A549 (cell line): ENCODE measurements at regions not wholly inside any gene's neighbourhood (a gene's known extent, or its start where the extent isn't known, plus 50 kb on each side); places are given as distances from the start of the nearest gene placed in this dataset.

ENCODE experiments used
- ATAC-seq, 2 experiments: fragments of 200-7000 bp in 1 of 2; fragments of >200 bp in 1 of 2; cut with Nextera tagmentation in 1 of 2; cut with Tn5 transposase in 1 of 2; 3 replicates each; pipeline versions ENCODE4 v1.8.0 to v1.9.1; 2018 to 2020; ENCODE audit warnings: mild to moderate bottlenecking in 1 of 2, moderate library complexity in 1 of 2
- CTCF ChIA-PET: fragments of 300-600 bp; sonication (Branson Sonifier 250); formaldehyde crosslinking; extraction: SDS; loops from one replicate; lab custom pipeline; 2021; ENCODE audit warnings: antibody characterized with exemption, inconsistent platforms; lab: Yijun Ruan, JAX
- POLR2A ChIA-PET: fragments of 350-600 bp; formaldehyde crosslinking; extraction: SDS; loops from one replicate; lab custom pipeline; 2021; ENCODE audit warnings: antibody characterized with exemption, inconsistent platforms; lab: Yijun Ruan, JAX
- DNase-seq, 2 experiments: peaks; one replicate each; pipeline versions ENCODE4 v3.0.0 to v3.0.0-alpha.2; 2011 to 2016; ENCODE audit warnings: low read depth in 1 of 2, low spot score in 1 of 2
- FAIRE-seq: peaks from 2 replicates; lab custom pipeline; 2011; peaks lifted over from hg19 to GRCh38; lab: Jason Lieb, UNC
- H3K27ac ChIP-seq, 2 experiments: fragments of >200 bp; sonication (Bioruptor Twin); formaldehyde crosslinking; 3 replicates each; pipeline ENCODE4 v1.5.1; 2016 to 2017
- H3K4me1 ChIP-seq: fragments of >200 bp; sonication (Bioruptor Twin); formaldehyde crosslinking; 3 replicates; pipeline ENCODE4 v1.6.1; 2016
- H3K4me2 ChIP-seq: fragments of >200 bp; sonication (Bioruptor Twin); formaldehyde crosslinking; 3 replicates; pipeline ENCODE4 v1.6.1; 2016
- H3K4me3 ChIP-seq: fragments of >200 bp; sonication (Bioruptor Twin); formaldehyde crosslinking; 3 replicates; pipeline ENCODE4 v1.5.1; 2016
- H3K9me3 ChIP-seq: fragments of >200 bp; sonication (Bioruptor Twin); formaldehyde crosslinking; 3 replicates; pipeline ENCODE4 v1.6.1; 2016
- BCL3 ChIP-seq: fragments of >200 bp; sonication (Bioruptor Twin); formaldehyde crosslinking; IDR thresholded peaks from 3 replicates; pipeline ENCODE4 v1.6.1; 2016
- BHLHE40 ChIP-seq: IDR thresholded peaks from 2 replicates; pipeline ENCODE4 v1.6.1; 2012; ENCODE audit warnings: low read depth, low read length, inconsistent platforms
- CBX2 ChIP-seq: fragments of 200-600 bp; sonication (generic); IDR thresholded peaks from 2 replicates; pipeline ENCODE4 v1.6.1; 2016; ENCODE audit warnings: low read depth, mild to moderate bottlenecking, borderline replicate concordance
- CHD4 ChIP-seq: fragments of 200-600 bp; sonication (generic); IDR thresholded peaks from 2 replicates; pipeline ENCODE4 v1.6.1; 2016; ENCODE audit warnings: antibody characterized with exemption, mild to moderate bottlenecking, borderline replicate concordance
- CTCF ChIP-seq: fragments of >200 bp; sonication (Bioruptor Twin); formaldehyde crosslinking; IDR thresholded peaks from 3 replicates; pipeline ENCODE4 v1.5.1; 2016
- EP300 ChIP-seq, 2 experiments: fragments of >200 bp; sonication (Bioruptor Twin); formaldehyde crosslinking; IDR thresholded peaks; 2 replicates in 1 of 2; 3 replicates in 1 of 2; pipeline ENCODE4 v1.6.1; 2016 to 2017
- FOSB ChIP-seq: fragments of 250-450 bp; sonication (Bioruptor Pico); IDR thresholded peaks from 2 replicates; pipeline ENCODE4 v1.5.0; 2020; ENCODE audit warnings: mild to moderate bottlenecking, moderate library complexity
- FOSL2 ChIP-seq, 2 experiments: fragments of 450-650 bp in 1 of 2; fragments of >200 bp in 1 of 2; sonication (Bioruptor Twin) in 1 of 2; formaldehyde crosslinking; IDR thresholded peaks; 2 replicates each; pipeline versions ENCODE4 v1.5.0 to v1.6.1; 2016 to 2020; ENCODE audit warnings: mild to moderate bottlenecking in 1 of 2, moderate library complexity in 1 of 2
- GATA3 ChIP-seq: IDR thresholded peaks from 2 replicates; pipeline ENCODE4 v1.6.1; 2012; ENCODE audit warnings: borderline replicate concordance
- HDAC2 ChIP-seq: fragments of 200-600 bp; sonication (generic); IDR thresholded peaks from 2 replicates; pipeline ENCODE4 v1.6.1; 2016
- HOXA7 ChIP-seq: fragments of 250-450 bp; sonication (Bioruptor Pico); IDR thresholded peaks from 2 replicates; pipeline ENCODE4 v1.5.0; 2020; ENCODE audit warnings: mild to moderate bottlenecking, moderate library complexity
- HOXB13 ChIP-seq: fragments of 250-450 bp; sonication (Bioruptor Pico); IDR thresholded peaks from 2 replicates; pipeline ENCODE4 v1.5.0; 2020; ENCODE audit warnings: low read depth, mild to moderate bottlenecking, moderate library complexity
- HOXB5 ChIP-seq: fragments of 250-450 bp; sonication (Bioruptor Pico); IDR thresholded peaks from 2 replicates; pipeline ENCODE4 v1.5.0; 2020; ENCODE audit warnings: mild to moderate bottlenecking, moderate library complexity
- JUN ChIP-seq, 2 experiments: fragments of >200 bp; sonication (Bioruptor Twin); formaldehyde crosslinking; IDR thresholded peaks; 2 replicates in 1 of 2; 3 replicates in 1 of 2; pipeline ENCODE4 v1.6.1; 2016 to 2017
- JUNB ChIP-seq: fragments of >200 bp; sonication (Bioruptor Twin); formaldehyde crosslinking; IDR thresholded peaks from 2 replicates; pipeline ENCODE4 v1.6.1; 2016
- KDM1A ChIP-seq: fragments of 200-600 bp; sonication (generic); IDR thresholded peaks from 2 replicates; pipeline ENCODE4 v1.6.1; 2016; ENCODE audit warnings: low read depth, mild to moderate bottlenecking
- KDM5A ChIP-seq: fragments of 200-600 bp; sonication (generic); IDR thresholded peaks from 2 replicates; pipeline ENCODE4 v1.6.1; 2016; ENCODE audit warnings: antibody characterized with exemption, mild to moderate bottlenecking
- MAZ ChIP-seq: fragments of 150-350 bp; IDR thresholded peaks from 2 replicates; pipeline ENCODE4 v1.6.1; 2014; ENCODE audit warnings: antibody characterized with exemption, low read depth, low read length, borderline replicate concordance
- PHF8 ChIP-seq: fragments of 200-600 bp; sonication (generic); IDR thresholded peaks from 2 replicates; pipeline ENCODE4 v1.6.1; 2016; ENCODE audit warnings: low read depth, mild to moderate bottlenecking, antibody characterized with exemption, moderate library complexity, borderline replicate concordance
- POLR2A ChIP-seq: IDR thresholded peaks from 2 replicates; pipeline ENCODE4 v1.6.1; 2012; ENCODE audit warnings: mild to moderate bottlenecking, low read length
- POLR2AphosphoS2 ChIP-seq: conservative IDR thresholded peaks from 2 replicates; pipeline ENCODE4 v1.6.1; 2012; ENCODE audit warnings: low read length, improper control_type of control experiment, inconsistent platforms
- RCOR1 ChIP-seq: fragments of 150-350 bp; IDR thresholded peaks from 2 replicates; pipeline ENCODE4 v1.6.1; 2014; ENCODE audit warnings: antibody characterized with exemption, low read length, low read depth
- RNF2 ChIP-seq: fragments of 200-600 bp; sonication (generic); IDR thresholded peaks from 2 replicates; pipeline ENCODE4 v1.6.1; 2016; ENCODE audit warnings: low read depth, mild to moderate bottlenecking, antibody characterized with exemption, moderate library complexity, borderline replicate concordance
- SMC3 ChIP-seq: fragments of >200 bp; sonication (Bioruptor Twin); formaldehyde crosslinking; IDR thresholded peaks from 3 replicates; pipeline ENCODE4 v1.6.1; 2018; ENCODE audit warnings: inconsistent platforms
- SREBF2 ChIP-seq: fragments of 450-650 bp; IDR thresholded peaks from 2 replicates; pipeline ENCODE4 v1.6.1; 2014; ENCODE audit warnings: mild to moderate bottlenecking, moderate library complexity
- USF2 ChIP-seq: fragments of 450-650 bp; IDR thresholded peaks from 2 replicates; pipeline ENCODE4 v1.6.1; 2014; ENCODE audit warnings: antibody characterized with exemption
- ZC3H11A ChIP-seq: fragments of 450-650 bp; IDR thresholded peaks from 2 replicates; pipeline ENCODE4 v1.6.1; 2014; ENCODE audit warnings: antibody characterized with exemption, mild to moderate bottlenecking
- WGBS: methylation state at CpG from one replicate; pipeline ENCODE4 v1.1.6; 2017; ENCODE audit errors: missing lambda C conversion rate; 5-methylcytosine and 5-hydroxymethylcytosine counted together

GRCh38 chr9:80369641-80370040, 797.9 kb downstream of the TLE4 start:
- WGBS, result 2% methylated on average over 2 of the region's 2 CpGs
- ATAC-seq (no peak), FAIRE-seq (no peak), DNase-seq (no peak)
- no peak overlapping the region for H3K4me2 ChIP-seq
- no peak overlapping the region for H3K27ac ChIP-seq
- no peaks in the 10 kb centered on the region for H3K4me1 ChIP-seq
- H3K9me3 ChIP-seq, result no peaks in the 10 kb centered on the region
- H3K4me3 ChIP-seq, result no peak overlapping the region
- TF ChIP-seq FOSB (CRISPR knock-in tag) (no peak), BCL3 (no peak), BHLHE40 (no peak), RNF2 (no peak), CBX2 (no peak), MAZ (no peak), FOSL2 (IDR thresholded peaks at IDR 0.05) (no peak), FOSL2 (CRISPR knock-in tag; IDR thresholded peaks at IDR 0.05) (no peak), PHF8 (no peak), JUN (IDR thresholded peaks at IDR 0.05) (no peak), USF2 (no peak), HDAC2 (no peak), HOXA7 (CRISPR knock-in tag) (no peak), POLR2A (no peak), EP300 (IDR thresholded peaks at IDR 0.05) (no peak), RCOR1 (no peak), HOXB13 (CRISPR knock-in tag) (no peak)
- CTCF ChIA-PET, result no interaction called here
- POLR2A ChIA-PET, result no interaction called here

GRCh38 chr9:80366626-80367025, 794.9 kb downstream of the TLE4 start:
- Histone ChIP-seq H3K9me3 (no peaks in the 10 kb centered on the region), H3K4me2 (no peak overlapping the region), H3K27ac (no peak overlapping the region), H3K4me1 (no peaks in the 10 kb centered on the region), H3K4me3 (no peak overlapping the region)
- POLR2A ChIA-PET, result no interaction called here
- WGBS, result 3% methylated on average over 2 of the region's 2 CpGs
- ATAC-seq (no peak), FAIRE-seq (no peak), DNase-seq (no peak)
- CTCF ChIA-PET, result no interaction called here
- no peak for TF ChIP-seq POLR2AphosphoS2
- TF ChIP-seq CTCF, result no peak
- TF ChIP-seq SREBF2, result no peak
- no peak for TF ChIP-seq JUNB
- TF ChIP-seq KDM1A, result no peak
- no peak for TF ChIP-seq HOXB5 (CRISPR knock-in tag)
- no peak for TF ChIP-seq GATA3
- TF ChIP-seq CHD4, result no peak
- TF ChIP-seq USF2, result no peak
- no peak for TF ChIP-seq KDM5A
- no peak for TF ChIP-seq ZC3H11A
- TF ChIP-seq RCOR1, result no peak
- TF ChIP-seq SMC3, result no peak
- TF ChIP-seq HOXB13 (CRISPR knock-in tag), result no peak
